ENCODE measurements at regions not wholly inside any gene's neighbourhood (a gene's known extent, or its start where the extent isn't known, plus 50 kb on each side); places are given as distances from the start of the nearest gene placed in this dataset.
A peak's percentile ranks its signal among the peaks of the same experiment; 100 is the strongest.

DNA sequence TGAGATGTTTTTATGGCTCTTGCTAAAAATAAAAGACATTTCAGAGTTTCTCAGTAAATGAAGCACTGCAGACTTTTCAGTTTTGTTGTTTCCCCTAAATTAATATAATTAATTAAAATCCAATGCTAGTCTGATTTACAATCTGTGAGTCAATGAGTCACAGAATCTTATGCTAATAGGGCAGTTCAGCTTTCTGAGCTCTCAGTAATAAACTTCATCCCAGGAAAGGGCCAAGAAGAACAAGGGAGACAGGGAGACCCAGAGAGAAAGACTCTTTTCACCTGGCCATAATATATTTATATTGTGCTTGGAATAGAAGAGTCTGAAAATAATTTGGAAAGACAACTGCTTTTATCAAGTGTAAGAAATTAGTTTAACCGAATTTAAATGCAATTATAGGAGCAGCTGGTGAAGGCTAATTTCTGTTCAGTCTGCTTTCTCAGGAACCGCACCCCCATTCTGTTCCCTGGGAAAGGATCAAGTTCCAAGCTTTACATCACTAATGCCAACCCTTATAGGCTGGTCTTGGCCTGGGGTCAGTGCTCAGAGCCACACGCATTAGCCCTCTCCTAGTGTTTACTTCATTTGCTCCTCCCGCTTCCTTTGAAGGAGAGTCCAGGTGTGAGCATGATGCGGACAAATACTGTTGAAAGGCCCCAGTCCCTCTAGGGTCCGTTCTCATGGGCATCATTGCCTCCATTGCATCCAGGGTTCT, 145.6 kb downstream of the ZBTB18 start:
- DNase-seq: no peak
- no TSS peak for BruUV-seq (replicated peaks)
- no peaks in the 10 kb centered on the region for H3K27me3 ChIP-seq (ENCODE audit: insufficient read depth, low read depth)
- H3K27ac ChIP-seq: no peak overlapping the region
- ChIA-PET CTCF (no interaction called here), POLR2A (ENCODE audit: unreplicated experiment) (interaction anchor here (0.6 kb wide), 1 partner anchor 296 kb away, joined by 3 read pairs; no protein-coding TSS in a partner anchor)
- H3K9me2 ChIP-seq (ENCODE audit: insufficient read depth): no peaks in the 10 kb centered on the region
- H3K4me3 ChIP-seq: no peak overlapping the region
- H2AFZ ChIP-seq: no peak overlapping the region
- H3K36me3 ChIP-seq (ENCODE audit: low read depth): no peaks in the 10 kb centered on the region
- peaks cover 13% of the 10 kb centered on the region for H3K4me1 ChIP-seq (replicated peaks; ENCODE audit: insufficient read depth)
- H3K79me2 ChIP-seq (ENCODE audit: low read depth): no peaks in the 10 kb centered on the region
- intact Hi-C loops (cut with micrococcal nuclease; ENCODE audit: unreplicated experiment): no loop called here
- TF ChIP-seq, protein P1, sequence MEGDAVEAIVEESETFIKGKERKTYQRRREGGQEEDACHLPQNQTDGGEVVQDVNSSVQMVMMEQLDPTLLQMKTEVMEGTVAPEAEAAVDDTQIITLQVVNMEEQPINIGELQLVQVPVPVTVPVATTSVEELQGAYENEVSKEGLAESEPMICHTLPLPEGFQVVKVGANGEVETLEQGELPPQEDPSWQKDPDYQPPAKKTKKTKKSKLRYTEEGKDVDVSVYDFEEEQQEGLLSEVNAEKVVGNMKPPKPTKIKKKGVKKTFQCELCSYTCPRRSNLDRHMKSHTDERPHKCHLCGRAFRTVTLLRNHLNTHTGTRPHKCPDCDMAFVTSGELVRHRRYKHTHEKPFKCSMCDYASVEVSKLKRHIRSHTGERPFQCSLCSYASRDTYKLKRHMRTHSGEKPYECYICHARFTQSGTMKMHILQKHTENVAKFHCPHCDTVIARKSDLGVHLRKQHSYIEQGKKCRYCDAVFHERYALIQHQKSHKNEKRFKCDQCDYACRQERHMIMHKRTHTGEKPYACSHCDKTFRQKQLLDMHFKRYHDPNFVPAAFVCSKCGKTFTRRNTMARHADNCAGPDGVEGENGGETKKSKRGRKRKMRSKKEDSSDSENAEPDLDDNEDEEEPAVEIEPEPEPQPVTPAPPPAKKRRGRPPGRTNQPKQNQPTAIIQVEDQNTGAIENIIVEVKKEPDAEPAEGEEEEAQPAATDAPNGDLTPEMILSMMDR (conservative IDR thresholded peaks at IDR 0.05): no peak
- TF ChIP-seq EZH2 (IDR thresholded peaks at IDR 0.05; ENCODE audit: low read depth): no peak
- no peaks in the 10 kb centered on the region for H3K9me3 ChIP-seq (ENCODE audit: insufficient read depth, low read depth)
- no peak overlapping the region for H3K4me2 ChIP-seq
- no peaks in the 10 kb centered on the region for H3F3A ChIP-seq (ENCODE audit: insufficient read depth, low read depth)
- H4K20me1 ChIP-seq (ENCODE audit: insufficient read depth): no peaks in the 10 kb centered on the region

- peak; percentile 55 to 77 for DNase-seq
- no peak overlapping the region; the same call in 1 of the 2 replicates for H2AFZ ChIP-seq
- H3K4me3 ChIP-seq: no peak overlapping the region
- no peaks in the 10 kb centered on the region for H3K27me3 ChIP-seq (ENCODE audit: insufficient read depth, low read depth)
- ChIA-PET CTCF (no interaction called here), POLR2A (ENCODE audit: unreplicated experiment) (interaction anchor here (0.6 kb wide), 1 partner anchor 297 kb away, joined by 3 read pairs; no protein-coding TSS in a partner anchor)
- no peaks in the 10 kb centered on the region for H3F3A ChIP-seq (ENCODE audit: insufficient read depth, low read depth)
- no peaks in the 10 kb centered on the region for H3K36me3 ChIP-seq (ENCODE audit: low read depth)
- no peaks in the 10 kb centered on the region for H4K20me1 ChIP-seq (ENCODE audit: insufficient read depth)
- no peak for TF ChIP-seq EZH2 (IDR thresholded peaks at IDR 0.05; ENCODE audit: low read depth)
- TF ChIP-seq, protein P1 (conservative IDR thresholded peaks at IDR 0.05): no peak
- no TSS peak for BruUV-seq (replicated peaks)
- H3K9me3 ChIP-seq (ENCODE audit: insufficient read depth, low read depth): no peaks in the 10 kb centered on the region
- peak overlapping the region; percentile 25 for H3K4me2 ChIP-seq
- H3K79me2 ChIP-seq (ENCODE audit: low read depth): no peaks in the 10 kb centered on the region
- intact Hi-C loops (cut with micrococcal nuclease; ENCODE audit: unreplicated experiment): no loop called here
- peaks cover 13% of the 10 kb centered on the region for H3K4me1 ChIP-seq (replicated peaks; ENCODE audit: insufficient read depth)
- no peaks in the 10 kb centered on the region for H3K9me2 ChIP-seq (ENCODE audit: insufficient read depth)
- H3K27ac ChIP-seq: peak overlapping the region; percentile 56
Observed at GRCh38 chr1:244197851-244198375, 146.8 kb downstream of the ZBTB18 start.

DNA sequence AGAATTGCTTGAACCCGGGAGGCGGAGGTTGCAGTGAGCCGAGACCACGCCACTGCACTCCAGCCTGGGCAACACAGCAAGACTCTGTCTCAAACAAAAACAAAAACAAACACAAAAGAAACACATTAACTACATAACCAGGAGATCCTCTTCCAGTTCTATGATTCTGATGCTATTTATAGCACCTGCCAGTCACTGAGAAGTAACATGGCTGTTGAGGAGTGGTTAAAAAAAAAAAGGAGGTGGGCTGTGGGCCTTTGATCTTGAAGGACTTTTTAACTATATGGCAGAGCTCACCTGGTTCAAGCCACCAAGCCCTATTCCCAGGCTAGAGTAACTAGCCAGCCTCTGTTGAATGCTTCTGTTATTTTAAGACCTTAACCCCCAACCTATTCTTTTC, 148.8 kb downstream of the ZBTB18 start:
- TF ChIP-seq, protein P1 (conservative IDR thresholded peaks at IDR 0.05): no peak
- no peak for TF ChIP-seq EZH2 (IDR thresholded peaks at IDR 0.05; ENCODE audit: low read depth)
- H3F3A ChIP-seq (ENCODE audit: insufficient read depth, low read depth): no peaks in the 10 kb centered on the region
- intact Hi-C loops (cut with micrococcal nuclease; ENCODE audit: unreplicated experiment): no loop called here
- no peaks in the 10 kb centered on the region for H3K9me3 ChIP-seq (ENCODE audit: insufficient read depth, low read depth)
- H3K27me3 ChIP-seq (ENCODE audit: insufficient read depth, low read depth): no peaks in the 10 kb centered on the region
- H3K9me2 ChIP-seq (ENCODE audit: insufficient read depth): no peaks in the 10 kb centered on the region
- H3K4me3 ChIP-seq: no peak overlapping the region
- H3K36me3 ChIP-seq (ENCODE audit: low read depth): no peaks in the 10 kb centered on the region
- peaks cover 13% of the 10 kb centered on the region for H3K4me1 ChIP-seq (replicated peaks; ENCODE audit: insufficient read depth)
- ChIA-PET CTCF (no interaction called here), POLR2A (ENCODE audit: unreplicated experiment) (no interaction called here)
- no peaks in the 10 kb centered on the region for H4K20me1 ChIP-seq (ENCODE audit: insufficient read depth)
- H3K79me2 ChIP-seq (ENCODE audit: low read depth): no peaks in the 10 kb centered on the region
- H3K4me2 ChIP-seq: no peak overlapping the region
- H3K27ac ChIP-seq: no peak overlapping the region
- BruUV-seq (replicated peaks): no TSS peak
- H2AFZ ChIP-seq: no peak overlapping the region
- no peak for DNase-seq

Measured in PC-9 (cell line).